ES-I3 (cell line): ENCODE measurements at regions not wholly inside any gene's neighbourhood (a gene's known extent, or its start where the extent isn't known, plus 50 kb on each side); places are given as distances from the start of the nearest gene placed in this dataset.

Experiments used
- H3K36me3 ChIP-seq: 2 replicates; pipeline ENCODE4 v1.6.1; 2013; ENCODE audit warnings: mild to moderate bottlenecking, low read length, control low read depth, moderate library complexity; ENCODE audit not compliant: insufficient read depth
- H3K4me1 ChIP-seq: 2 replicates; pipeline ENCODE4 v1.6.1; 2013; ENCODE audit warnings: mild to moderate bottlenecking, control low read depth, low read length; ENCODE audit not compliant: insufficient read depth
- H3K9ac ChIP-seq: 2 replicates; pipeline ENCODE4 v1.6.1; 2013; ENCODE audit warnings: low read depth, mild to moderate bottlenecking, low read length, moderate library complexity
- H3K9me3 ChIP-seq: 2 replicates; pipeline ENCODE4 v1.6.1; 2013; ENCODE audit warnings: mild to moderate bottlenecking, low read length, moderate library complexity; ENCODE audit not compliant: control insufficient read depth, insufficient read depth

DNA sequence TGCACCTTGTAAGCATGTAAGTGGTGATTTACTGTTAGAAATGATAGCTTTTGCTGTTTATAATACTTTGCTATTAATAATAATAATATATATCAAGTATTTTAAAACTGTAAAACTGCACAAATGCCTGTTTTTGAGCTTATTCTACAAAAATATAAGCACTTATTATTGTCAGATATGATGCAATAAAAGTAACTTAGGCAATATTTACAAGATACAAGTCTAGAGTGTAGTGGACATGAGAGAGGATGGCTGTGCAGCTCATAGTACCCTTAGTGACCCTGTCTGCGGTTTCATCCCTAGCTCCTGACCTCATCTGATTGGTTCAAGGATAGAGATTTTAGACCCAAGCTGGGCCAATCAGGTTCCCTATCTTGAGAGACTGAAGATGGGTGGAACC is 178.4 kb downstream of the MTX2 start:
- Histone ChIP-seq H3K9me3 (no peaks in the 10 kb centered on the region), H3K9ac (no peak overlapping the region), H3K36me3 (no peaks in the 10 kb centered on the region), H3K4me1 (peaks cover 16% of the 10 kb centered on the region)

GRCh38 chr2:176449852-176450251 is 180.6 kb downstream of the MTX2 start:
- no peaks in the 10 kb centered on the region for H3K9me3 ChIP-seq
- no peaks in the 10 kb centered on the region for H3K36me3 ChIP-seq
- no peak overlapping the region for H3K9ac ChIP-seq
- H3K4me1 ChIP-seq: peaks cover 16% of the 10 kb centered on the region

DNA sequence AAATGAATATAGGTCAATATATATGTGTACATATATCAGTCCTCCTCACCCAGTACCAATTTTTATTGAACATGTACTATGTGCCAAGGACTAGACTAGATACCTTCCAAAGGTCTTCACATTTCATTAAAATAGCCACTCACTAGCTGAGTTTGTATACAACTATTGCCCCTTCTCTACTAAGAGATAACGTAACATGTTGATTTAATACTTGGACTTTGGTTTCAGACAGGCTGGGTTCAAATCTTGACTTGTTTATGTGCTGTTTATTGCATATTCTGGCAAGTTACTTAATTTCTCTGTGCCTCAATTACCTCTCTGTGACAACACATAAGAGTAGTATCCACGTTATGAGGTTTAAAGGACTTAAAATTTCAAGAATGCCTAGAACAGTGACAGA is 184.5 kb downstream of the MTX2 start:
- peaks cover 19% of the 10 kb centered on the region for H3K4me1 ChIP-seq
- no peak overlapping the region for H3K9ac ChIP-seq
- no peaks in the 10 kb centered on the region for H3K36me3 ChIP-seq
- H3K9me3 ChIP-seq: no peaks in the 10 kb centered on the region

DNA sequence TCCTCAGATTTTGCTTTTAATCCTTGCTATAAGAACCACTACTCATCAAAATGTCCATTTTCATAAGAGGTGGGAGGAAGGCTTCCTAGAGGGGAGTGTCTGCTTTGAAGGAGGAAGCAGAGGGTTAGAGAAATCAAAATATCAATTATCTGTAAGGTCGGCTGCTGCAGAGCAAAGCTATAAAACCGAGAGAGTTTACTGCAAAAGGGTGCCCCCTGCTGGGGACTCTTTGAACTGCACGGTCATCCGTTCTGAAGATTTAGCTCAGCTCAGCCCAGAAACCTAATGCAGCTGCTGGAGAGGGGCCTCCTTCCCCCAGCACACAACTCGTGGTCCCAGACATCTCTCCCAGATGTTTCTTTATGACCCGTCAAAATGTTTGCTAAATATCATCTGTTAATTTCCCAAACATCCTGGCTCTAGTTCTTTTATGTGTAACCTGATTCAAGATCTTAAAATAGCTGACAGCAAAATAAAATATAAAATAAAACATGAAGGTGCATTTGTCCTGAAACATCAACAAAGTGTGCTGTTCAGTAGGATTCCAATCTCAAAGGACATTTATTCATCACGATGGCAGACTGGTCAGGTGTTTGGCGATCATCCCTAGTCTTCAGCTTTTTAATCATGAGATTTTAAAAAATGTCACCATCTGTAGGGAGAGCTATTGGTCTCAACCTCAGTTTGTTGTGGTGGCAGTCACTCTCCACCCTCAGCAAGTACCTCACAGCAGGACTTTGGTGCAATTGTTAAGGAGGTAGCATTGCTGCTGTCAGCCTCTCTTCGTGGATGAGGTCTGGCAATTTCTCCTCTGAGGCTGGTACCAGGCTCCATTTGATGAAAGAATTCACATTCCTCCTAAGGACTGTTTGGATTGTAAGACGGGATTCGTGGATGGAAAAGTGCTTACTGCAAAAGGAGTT is 185.9 kb downstream of the MTX2 start:
- Histone ChIP-seq H3K9me3 (no peaks in the 10 kb centered on the region), H3K9ac (no peak overlapping the region)

DNA sequence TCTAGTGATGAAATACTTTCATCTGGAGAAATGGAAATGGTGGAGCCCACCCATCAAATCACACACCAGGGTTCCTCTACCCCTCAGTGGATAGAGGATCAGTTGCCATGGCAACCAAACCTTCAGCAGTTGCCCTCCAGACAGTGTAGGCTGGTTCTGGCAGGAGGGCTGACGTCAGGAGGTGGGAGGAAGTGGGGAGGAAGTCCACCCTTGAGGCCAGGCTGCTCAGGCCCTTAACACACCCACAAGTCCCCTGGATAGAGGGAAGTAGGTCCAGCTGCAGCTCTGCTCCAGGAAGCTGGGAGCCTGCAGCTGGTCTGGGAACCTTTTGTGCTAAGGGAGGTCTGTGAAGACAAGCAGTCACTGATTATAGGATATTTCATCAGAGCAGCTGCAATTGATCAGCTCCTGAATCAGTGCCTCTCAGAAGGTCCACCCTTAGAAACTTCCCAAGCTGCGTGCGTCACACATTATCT is 186.6 kb downstream of the MTX2 start:
- H3K9me3 ChIP-seq: no peaks in the 10 kb centered on the region
- peaks cover 4% of the 10 kb centered on the region; the same call in 1 of the 2 replicates for H3K4me1 ChIP-seq
- no peaks in the 10 kb centered on the region for H3K36me3 ChIP-seq
- no peak overlapping the region for H3K9ac ChIP-seq

More for the DNA sequence above, 185.9 kb downstream of the MTX2 start:
- Histone ChIP-seq H3K4me1 (peaks cover 10% of the 10 kb centered on the region), H3K36me3 (no peaks in the 10 kb centered on the region)

DNA sequence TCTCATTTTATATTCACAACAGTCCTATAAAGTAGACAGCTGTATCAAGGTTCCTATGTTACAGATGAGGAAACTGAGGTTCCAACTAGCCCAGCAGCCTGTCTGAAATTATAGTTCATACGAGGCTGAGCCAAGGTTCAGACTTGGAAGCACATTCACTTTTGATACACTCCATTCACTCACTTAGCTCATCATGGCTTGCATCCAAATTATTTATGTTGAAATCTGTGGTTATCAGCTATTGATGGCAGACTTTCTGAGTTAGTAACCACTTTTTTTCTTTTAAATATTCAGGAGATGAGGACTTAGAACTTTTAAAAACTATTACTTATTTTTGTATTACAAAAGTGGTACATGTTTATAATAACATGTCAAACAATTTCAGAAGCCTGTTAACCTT is 188.2 kb downstream of the MTX2 start:
- H3K9me3 ChIP-seq: no peaks in the 10 kb centered on the region
- H3K4me1 ChIP-seq: peaks cover 8% of the 10 kb centered on the region; the same call in 1 of the 2 replicates
- no peak overlapping the region for H3K9ac ChIP-seq
- no peaks in the 10 kb centered on the region for H3K36me3 ChIP-seq

- no peak overlapping the region for H3K9ac ChIP-seq
- no peaks in the 10 kb centered on the region for H3K36me3 ChIP-seq
- H3K4me1 ChIP-seq: peaks cover 4% of the 10 kb centered on the region
- H3K9me3 ChIP-seq: no peaks in the 10 kb centered on the region
These were observed 192.0 kb downstream of the MTX2 start for GRCh38 chr2:176461098-176461808.

DNA sequence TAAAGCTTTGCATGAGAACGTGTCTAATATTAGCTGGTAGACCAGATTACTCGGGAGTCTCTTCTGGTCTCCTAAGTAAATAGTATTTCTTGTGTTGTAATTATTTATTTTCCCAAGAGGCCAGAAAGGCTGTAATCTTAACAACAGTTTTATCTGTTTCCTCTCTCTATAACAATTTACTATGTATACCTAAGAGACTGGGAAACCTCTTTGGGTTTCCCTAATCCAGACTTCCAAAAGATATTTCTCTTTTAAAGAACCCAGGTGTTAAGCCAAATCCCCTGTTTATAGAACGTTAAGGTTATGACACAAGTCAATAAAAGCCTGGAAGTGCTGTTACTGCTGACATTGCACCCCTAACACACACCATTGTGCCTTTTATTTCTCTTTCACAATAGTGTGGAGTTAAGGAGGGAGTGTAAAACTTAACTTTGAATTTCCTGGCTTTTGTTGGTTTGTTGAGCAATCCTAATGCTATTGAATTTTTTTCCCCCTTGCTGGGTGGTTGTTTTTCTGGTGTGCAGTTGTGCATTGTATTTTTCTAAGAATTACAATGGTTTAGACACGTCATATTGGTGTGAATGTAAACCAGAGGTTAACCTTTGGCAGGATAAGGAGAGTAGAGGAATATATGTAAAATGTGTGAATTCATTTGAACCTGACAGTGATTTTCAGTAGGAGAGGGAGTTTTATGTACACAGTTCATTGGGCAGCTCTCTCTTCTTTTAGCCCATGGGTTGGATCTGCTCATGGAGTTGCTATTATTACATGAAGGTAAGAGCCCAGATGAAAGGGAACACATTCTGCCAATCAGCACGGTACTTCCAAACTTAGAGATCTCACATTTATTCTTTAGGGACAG is 192.8 kb downstream of the MTX2 start:
- Histone ChIP-seq H3K4me1 (peaks cover 4% of the 10 kb centered on the region), H3K36me3 (no peaks in the 10 kb centered on the region), H3K9me3 (no peaks in the 10 kb centered on the region)

DNA sequence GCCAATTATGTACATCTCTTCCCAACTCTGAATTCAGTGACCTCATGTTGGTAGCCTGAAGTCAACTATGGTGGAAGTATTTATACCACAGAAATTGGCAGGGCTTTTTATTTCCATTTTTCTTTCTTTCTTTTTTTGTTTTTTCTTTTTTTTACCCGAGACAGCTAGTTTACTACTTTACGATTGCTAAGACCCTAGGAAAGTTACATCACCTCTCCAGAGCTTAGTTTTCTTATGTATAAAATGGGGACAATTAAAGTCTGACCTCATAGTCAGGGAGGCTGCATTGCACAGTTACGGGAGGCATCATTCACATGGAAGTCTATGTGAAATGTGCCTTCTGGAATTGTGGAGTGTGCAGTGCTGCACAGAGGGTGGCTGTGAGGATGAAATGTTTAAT is 194.3 kb downstream of the MTX2 start:
- H3K36me3 ChIP-seq: no peaks in the 10 kb centered on the region
- no peak overlapping the region for H3K9ac ChIP-seq
- H3K4me1 ChIP-seq: peaks cover 4% of the 10 kb centered on the region
- H3K9me3 ChIP-seq: no peaks in the 10 kb centered on the region

More for the DNA sequence above, 192.8 kb downstream of the MTX2 start:
- H3K9ac ChIP-seq: no peak overlapping the region

GRCh38 chr2:176464886-176465564 is 195.8 kb downstream of the MTX2 start:
- Histone ChIP-seq H3K9me3 (no peaks in the 10 kb centered on the region), H3K9ac (no peak overlapping the region), H3K4me1 (peaks cover 4% of the 10 kb centered on the region), H3K36me3 (no peaks in the 10 kb centered on the region)

DNA sequence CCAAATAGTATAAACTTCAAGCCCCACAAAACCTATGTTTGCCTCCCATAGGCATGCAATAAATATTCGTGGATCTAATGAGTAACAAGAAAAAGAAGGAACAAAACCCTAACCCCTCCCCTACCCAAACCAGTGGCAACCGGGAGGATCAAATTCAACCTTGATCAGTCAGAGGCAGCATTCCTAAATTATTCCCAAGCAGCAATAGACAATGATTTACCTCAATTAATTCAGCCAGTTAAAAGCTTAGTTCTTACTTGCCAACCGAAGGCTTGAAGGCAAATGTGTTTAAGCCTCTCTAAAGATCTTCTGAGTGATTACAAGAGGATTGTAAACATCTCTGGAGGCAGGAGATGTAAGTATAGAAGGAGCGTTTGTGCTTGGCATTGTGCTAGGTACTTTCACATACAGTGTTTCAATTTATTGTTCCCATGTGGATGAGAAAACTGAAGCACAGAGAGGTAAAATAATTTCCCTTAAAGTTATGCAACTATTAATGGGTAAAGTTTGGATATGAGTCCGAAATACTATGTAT is 197.7 kb downstream of the MTX2 start:
- H3K4me1 ChIP-seq: no peaks in the 10 kb centered on the region; the same call in 1 of the 2 replicates
- H3K9me3 ChIP-seq: no peaks in the 10 kb centered on the region
- H3K9ac ChIP-seq: no peak overlapping the region
- no peaks in the 10 kb centered on the region for H3K36me3 ChIP-seq

DNA sequence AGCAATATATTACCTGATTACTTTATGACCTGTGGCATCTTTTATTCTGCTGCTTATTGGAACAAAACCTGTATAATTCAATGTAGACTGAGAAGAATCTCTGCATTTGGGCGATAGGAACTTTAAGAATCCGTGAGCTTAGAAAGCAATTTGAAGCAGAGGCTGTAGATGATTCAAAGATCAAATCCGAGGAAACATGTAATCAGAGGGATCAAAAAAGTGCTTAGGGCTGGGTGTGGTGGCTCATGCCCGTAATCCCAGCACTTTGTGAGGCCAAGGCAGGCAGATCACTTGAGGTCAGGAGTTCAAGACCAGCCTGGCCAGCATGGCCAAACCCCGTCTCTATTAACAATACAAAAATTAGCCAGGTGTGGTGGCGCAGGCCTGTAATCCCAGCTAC is 198.4 kb downstream of the MTX2 start:
- Histone ChIP-seq H3K9me3 (no peaks in the 10 kb centered on the region), H3K9ac (no peak overlapping the region), H3K36me3 (no peaks in the 10 kb centered on the region), H3K4me1 (no peaks in the 10 kb centered on the region; the same call in 1 of the 2 replicates)

DNA sequence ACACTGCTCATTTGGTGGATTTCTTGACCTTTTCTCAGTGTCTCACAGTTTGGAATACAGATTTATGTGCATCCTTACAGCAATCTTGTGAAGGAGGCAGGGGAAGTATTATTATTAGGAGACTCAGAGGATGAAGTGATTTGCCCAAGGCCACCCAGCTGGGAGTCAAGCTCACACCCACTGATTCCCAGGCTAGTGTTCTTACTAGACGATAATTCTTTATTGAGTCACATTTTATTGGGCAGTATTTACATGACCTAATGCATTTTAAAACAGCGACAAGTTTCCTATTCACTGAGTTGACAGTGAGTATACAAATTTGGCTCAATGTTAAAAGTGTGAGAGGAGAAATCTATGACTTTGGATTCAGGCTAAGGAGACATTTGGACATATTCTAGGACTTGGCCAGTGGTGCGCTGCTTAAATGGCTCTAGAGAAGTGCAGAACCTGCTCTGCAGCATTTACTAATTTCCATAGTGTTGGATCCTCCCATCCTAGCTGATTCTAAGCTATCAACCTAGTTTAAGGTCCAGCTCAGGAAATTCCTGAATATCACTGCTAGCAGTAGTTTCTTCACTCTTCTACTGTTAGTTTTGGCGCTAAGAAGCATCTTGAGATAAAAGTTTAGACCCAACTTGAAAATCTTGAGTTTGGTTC is 199.3 kb downstream of the MTX2 start:
- Histone ChIP-seq H3K9ac (no peak overlapping the region), H3K9me3 (no peaks in the 10 kb centered on the region), H3K4me1 (no peaks in the 10 kb centered on the region; the same call in 1 of the 2 replicates), H3K36me3 (no peaks in the 10 kb centered on the region)
